ENCODE measurements at regions not wholly inside any gene's neighbourhood (a gene's known extent, or its start where the extent isn't known, plus 50 kb on each side); places are given as distances from the start of the nearest gene placed in this dataset.

- no peak for TF ChIP-seq CTCF (conservative IDR thresholded peaks at IDR 0.05; ENCODE audit: low read depth, low read length)
- H3K4me3 ChIP-seq (ENCODE audit: low read depth, low read length) = no peak overlapping the region
- DNase-seq (ENCODE audit: low read depth) = no peak
These were observed 186.7 kb downstream of the ARL4C start for GRCh38 chr2:234310166-234310565.

GRCh38 chr2:234309431-234309830 is 187.4 kb downstream of the ARL4C start:
- DNase-seq (ENCODE audit: low read depth) = no peak
- no peak for TF ChIP-seq CTCF (conservative IDR thresholded peaks at IDR 0.05; ENCODE audit: low read depth, low read length)

GRCh38 chr2:234308813-234309195 is 188.1 kb downstream of the ARL4C start:
- peak; percentile 61 for DNase-seq (ENCODE audit: low read depth)
- no peak overlapping the region for H3K4me3 ChIP-seq (ENCODE audit: low read depth, low read length)
- no peak for TF ChIP-seq CTCF (conservative IDR thresholded peaks at IDR 0.05; ENCODE audit: low read depth, low read length)

More at GRCh38 chr2:234309431-234309830, 187.4 kb downstream of the ARL4C start:
- no peak overlapping the region for H3K4me3 ChIP-seq (ENCODE audit: low read depth, low read length)

GRCh38 chr2:234308073-234308812 is 188.6 kb downstream of the ARL4C start:
- DNase-seq (ENCODE audit: low read depth) = no peak
- H3K4me3 ChIP-seq (ENCODE audit: low read depth, low read length) = no peak overlapping the region

GRCh38 chr2:234307322-234307961 is 189.4 kb downstream of the ARL4C start:
- no peak for TF ChIP-seq CTCF (conservative IDR thresholded peaks at IDR 0.05; ENCODE audit: low read depth, low read length)
- DNase-seq (ENCODE audit: low read depth) = no peak
- no peak overlapping the region for H3K4me3 ChIP-seq (ENCODE audit: low read depth, low read length)

More at GRCh38 chr2:234308073-234308812, 188.6 kb downstream of the ARL4C start:
- TF ChIP-seq CTCF (conservative IDR thresholded peaks at IDR 0.05; ENCODE audit: low read depth, low read length) = no peak

- TF ChIP-seq CTCF (conservative IDR thresholded peaks at IDR 0.05; ENCODE audit: low read depth, low read length) = no peak
- H3K4me3 ChIP-seq (ENCODE audit: low read depth, low read length) = no peak overlapping the region
- DNase-seq (ENCODE audit: low read depth) = no peak
These were observed 190.3 kb downstream of the ARL4C start for GRCh38 chr2:234306426-234307173.
